ENCODE measurements at regions not wholly inside any gene's neighbourhood (a gene's known extent, or its start where the extent isn't known, plus 50 kb on each side); places are given as distances from the start of the nearest gene placed in this dataset.

- ChIA-PET POLR2A (no interaction called here), CTCF (ENCODE audit: unreplicated experiment) (no interaction called here)
These were observed 55.9 kb upstream of the NFE2L3 start for GRCh38 chr7:26096136-26096535.

DNA sequence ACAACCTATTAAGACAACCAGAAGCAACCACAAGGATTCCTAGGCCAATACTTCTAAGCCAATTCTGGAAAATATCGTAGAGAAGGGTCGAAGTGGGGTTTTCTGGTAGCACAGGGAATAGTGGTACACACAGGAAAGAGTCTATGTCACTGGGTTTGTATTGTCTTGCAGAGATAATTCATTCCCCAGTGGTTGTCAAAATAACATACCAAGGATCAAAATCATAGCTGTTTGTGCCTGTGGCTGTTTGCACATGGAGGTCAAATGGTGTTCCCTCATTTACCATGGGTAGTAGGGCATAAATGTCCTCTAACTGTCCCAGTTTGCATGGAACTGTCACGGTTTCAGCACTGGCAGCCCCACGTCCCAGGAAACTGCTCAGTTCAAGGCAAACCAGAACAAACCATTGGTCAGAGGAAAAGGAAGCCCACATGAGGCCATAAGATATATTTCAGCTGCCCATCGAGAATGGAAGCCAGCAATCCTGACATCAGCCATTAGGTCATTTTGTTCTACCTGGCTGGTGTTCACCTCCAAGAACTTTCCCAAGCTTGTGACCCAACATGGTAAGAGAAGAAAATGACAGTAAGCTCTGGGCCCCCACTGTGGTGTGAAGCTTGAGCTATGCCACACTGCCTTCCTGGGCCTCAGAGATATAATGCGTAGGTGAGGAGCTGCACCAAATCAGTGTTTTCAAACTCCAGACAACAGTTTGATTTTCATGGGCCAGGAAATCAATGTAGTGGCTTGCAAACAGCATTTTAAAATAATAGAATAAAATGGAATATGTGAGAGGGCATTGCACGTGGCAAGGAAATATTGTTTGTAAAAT is 53.9 kb upstream of the NFE2L3 start:
- Histone ChIP-seq H4K20me1 (ENCODE audit: insufficient read depth, low read length) (no peaks in the 10 kb centered on the region), H3K36me3 (ENCODE audit: insufficient read depth, low read length) (no peaks in the 10 kb centered on the region), H3K79me2 (ENCODE audit: insufficient read depth, low read depth, low read length) (peaks cover 7% of the 10 kb centered on the region; the same call in 1 of the 2 replicates), H3K9me3 (ENCODE audit: low read length) (no peaks in the 10 kb centered on the region), H3K4me1 (ENCODE audit: insufficient read depth, low read length, poor library complexity, severe bottlenecking) (peaks cover 49% of the 10 kb centered on the region), H2AFZ (ENCODE audit: low read length) (peak overlapping the region; percentile 94), H3K4me2 (ENCODE audit: low read length) (peak overlapping the region; percentile 65), H3K9me2 (ENCODE audit: insufficient read depth, low read length) (no peaks in the 10 kb centered on the region), H3K27ac (ENCODE audit: low read depth, low read length, poor library complexity, severe bottlenecking) (peak overlapping the region; percentile 74), H3K4me3 (ENCODE audit: low read depth, low read length, poor library complexity, severe bottlenecking) (peak overlapping the region; percentile 62)
- peak; percentile 54 for DNase-seq (ENCODE audit: low spot score)
- CTCF ChIA-PET (ENCODE audit: unreplicated experiment) = no interaction called here
- no TSS peak for BruUV-seq (replicated peaks)
- TF ChIP-seq EZH2phosphoT487 (IDR thresholded peaks at IDR 0.05; ENCODE audit: borderline replicate concordance, low read depth, low read length) = no peak
- TF ChIP-seq, protein P1, sequence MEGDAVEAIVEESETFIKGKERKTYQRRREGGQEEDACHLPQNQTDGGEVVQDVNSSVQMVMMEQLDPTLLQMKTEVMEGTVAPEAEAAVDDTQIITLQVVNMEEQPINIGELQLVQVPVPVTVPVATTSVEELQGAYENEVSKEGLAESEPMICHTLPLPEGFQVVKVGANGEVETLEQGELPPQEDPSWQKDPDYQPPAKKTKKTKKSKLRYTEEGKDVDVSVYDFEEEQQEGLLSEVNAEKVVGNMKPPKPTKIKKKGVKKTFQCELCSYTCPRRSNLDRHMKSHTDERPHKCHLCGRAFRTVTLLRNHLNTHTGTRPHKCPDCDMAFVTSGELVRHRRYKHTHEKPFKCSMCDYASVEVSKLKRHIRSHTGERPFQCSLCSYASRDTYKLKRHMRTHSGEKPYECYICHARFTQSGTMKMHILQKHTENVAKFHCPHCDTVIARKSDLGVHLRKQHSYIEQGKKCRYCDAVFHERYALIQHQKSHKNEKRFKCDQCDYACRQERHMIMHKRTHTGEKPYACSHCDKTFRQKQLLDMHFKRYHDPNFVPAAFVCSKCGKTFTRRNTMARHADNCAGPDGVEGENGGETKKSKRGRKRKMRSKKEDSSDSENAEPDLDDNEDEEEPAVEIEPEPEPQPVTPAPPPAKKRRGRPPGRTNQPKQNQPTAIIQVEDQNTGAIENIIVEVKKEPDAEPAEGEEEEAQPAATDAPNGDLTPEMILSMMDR (conservative IDR thresholded peaks at IDR 0.05; ENCODE audit: low read length) = no peak
- POLR2A ChIA-PET = interaction anchor here (0.7 to 1.4 kb wide), 9 partner anchors 9 to 299 kb away, joined by 3 to 6 read pairs (median 4); partner anchors contain the start of gene CBX3
- intact Hi-C loops (cut with micrococcal nuclease; ENCODE audit: unreplicated experiment) = loop anchor here (10.0 kb wide), 1 partner anchor 407 kb away; no protein-coding TSS in a partner anchor

More at GRCh38 chr7:26096136-26096535, 55.9 kb upstream of the NFE2L3 start:
- Histone ChIP-seq H3K36me3 (ENCODE audit: insufficient read depth, low read length) (no peaks in the 10 kb centered on the region), H3K4me2 (ENCODE audit: low read length) (no peak overlapping the region), H4K20me1 (ENCODE audit: insufficient read depth, low read length) (no peaks in the 10 kb centered on the region), H3K4me1 (ENCODE audit: insufficient read depth, low read length, poor library complexity, severe bottlenecking) (peaks cover 41% of the 10 kb centered on the region), H3K9me3 (ENCODE audit: low read length) (no peaks in the 10 kb centered on the region), H3K27ac (ENCODE audit: low read depth, low read length, poor library complexity, severe bottlenecking) (no peak overlapping the region), H2AFZ (ENCODE audit: low read length) (no peak overlapping the region), H3K9me2 (ENCODE audit: insufficient read depth, low read length) (no peaks in the 10 kb centered on the region), H3K4me3 (ENCODE audit: low read depth, low read length, poor library complexity, severe bottlenecking) (no peak overlapping the region), H3K79me2 (ENCODE audit: insufficient read depth, low read depth, low read length) (no peaks in the 10 kb centered on the region)
- intact Hi-C loops (cut with micrococcal nuclease; ENCODE audit: unreplicated experiment) = loop anchor here (10.0 kb wide), 1 partner anchor 409 kb away; no protein-coding TSS in a partner anchor
- TF ChIP-seq, protein P1 (conservative IDR thresholded peaks at IDR 0.05; ENCODE audit: low read length) = no peak
- TF ChIP-seq EZH2phosphoT487 (IDR thresholded peaks at IDR 0.05; ENCODE audit: borderline replicate concordance, low read depth, low read length) = no peak
- BruUV-seq (replicated peaks) = no TSS peak
- no peak for DNase-seq (ENCODE audit: low spot score)

- ChIA-PET POLR2A (no interaction called here), CTCF (ENCODE audit: unreplicated experiment) (no interaction called here)
- TF ChIP-seq, protein P1 (conservative IDR thresholded peaks at IDR 0.05; ENCODE audit: low read length) = no peak
- TF ChIP-seq EZH2phosphoT487 (IDR thresholded peaks at IDR 0.05; ENCODE audit: borderline replicate concordance, low read depth, low read length) = no peak
- H2AFZ ChIP-seq (ENCODE audit: low read length) = no peak overlapping the region
- H3K4me3 ChIP-seq (ENCODE audit: low read depth, low read length, poor library complexity, severe bottlenecking) = no peak overlapping the region
- H3K4me2 ChIP-seq (ENCODE audit: low read length) = no peak overlapping the region; the same call in 1 of the 2 replicates
- H4K20me1 ChIP-seq (ENCODE audit: insufficient read depth, low read length) = no peaks in the 10 kb centered on the region
- intact Hi-C loops (cut with micrococcal nuclease; ENCODE audit: unreplicated experiment) = loop anchor here (10.0 kb wide), 1 partner anchor 406 kb away; no protein-coding TSS in a partner anchor
- DNase-seq (ENCODE audit: low spot score) = no peak
- H3K27ac ChIP-seq (ENCODE audit: low read depth, low read length, poor library complexity, severe bottlenecking) = no peak overlapping the region
- BruUV-seq (replicated peaks) = no TSS peak
- H3K9me2 ChIP-seq (ENCODE audit: insufficient read depth, low read length) = no peaks in the 10 kb centered on the region
- H3K9me3 ChIP-seq (ENCODE audit: low read length) = no peaks in the 10 kb centered on the region
- no peaks in the 10 kb centered on the region for H3K36me3 ChIP-seq (ENCODE audit: insufficient read depth, low read length)
- H3K79me2 ChIP-seq (ENCODE audit: insufficient read depth, low read depth, low read length) = peaks cover 7% of the 10 kb centered on the region; the same call in 1 of the 2 replicates
- H3K4me1 ChIP-seq (ENCODE audit: insufficient read depth, low read length, poor library complexity, severe bottlenecking) = peaks cover 56% of the 10 kb centered on the region
These were observed 52.8 kb upstream of the NFE2L3 start for GRCh38 chr7:26099236-26099635.

Data from OCI-LY7 (cell line).